ENCODE measurements at regions not wholly inside any gene's neighbourhood (a gene's known extent, or its start where the extent isn't known, plus 50 kb on each side); places are given as distances from the start of the nearest gene placed in this dataset.

GRCh38 chr3:146912241-146913015 is 307.3 kb upstream of the PLSCR5 start:
- H3K4me2 ChIP-seq (ENCODE audit: low read length) = no peak overlapping the region
- no peaks in the 10 kb centered on the region for H3F3A ChIP-seq (ENCODE audit: control insufficient read depth, insufficient read depth)
- H3K9me2 ChIP-seq (replicated peaks; ENCODE audit: control insufficient read depth, low read length) = no peaks in the 10 kb centered on the region
- H3K36me3 ChIP-seq (ENCODE audit: control insufficient read depth, low read length) = no peaks in the 10 kb centered on the region
- no peak overlapping the region for H3K27ac ChIP-seq (ENCODE audit: low read depth, low read length)
- H3K79me2 ChIP-seq (ENCODE audit: control insufficient read depth, low read length) = no peaks in the 10 kb centered on the region
- H3K4me3 ChIP-seq (ENCODE audit: low read length) = no peak overlapping the region
- H3K4me1 ChIP-seq (ENCODE audit: control insufficient read depth, low read length) = no peaks in the 10 kb centered on the region
- H4K20me1 ChIP-seq (ENCODE audit: control insufficient read depth, insufficient read depth, low read depth, low read length) = no peaks in the 10 kb centered on the region
- TF ChIP-seq EZH2phosphoT487 (IDR thresholded peaks at IDR 0.05; ENCODE audit: borderline replicate concordance, low read length) = no peak
- no peak for TF ChIP-seq CTCF (IDR thresholded peaks at IDR 0.05; ENCODE audit: low read depth, low read length, poor library complexity, severe bottlenecking)
- no peaks in the 10 kb centered on the region for H3K9me3 ChIP-seq (ENCODE audit: control insufficient read depth, insufficient read depth, low read length)
- no peaks in the 10 kb centered on the region for H3K27me3 ChIP-seq (ENCODE audit: control insufficient read depth, low read length)

- H3F3A ChIP-seq (ENCODE audit: control insufficient read depth, insufficient read depth) = no peaks in the 10 kb centered on the region
- TF ChIP-seq CTCF (IDR thresholded peaks at IDR 0.05; ENCODE audit: low read depth, low read length, poor library complexity, severe bottlenecking) = no peak
- TF ChIP-seq EZH2phosphoT487 (IDR thresholded peaks at IDR 0.05; ENCODE audit: borderline replicate concordance, low read length) = no peak
- H3K27ac ChIP-seq (ENCODE audit: low read depth, low read length) = no peak overlapping the region
- H3K9me3 ChIP-seq (ENCODE audit: control insufficient read depth, insufficient read depth, low read length) = no peaks in the 10 kb centered on the region
- no peak overlapping the region for H3K4me2 ChIP-seq (ENCODE audit: low read length)
- no peaks in the 10 kb centered on the region for H3K79me2 ChIP-seq (ENCODE audit: control insufficient read depth, low read length)
- H3K27me3 ChIP-seq (ENCODE audit: control insufficient read depth, low read length) = no peaks in the 10 kb centered on the region
- no peaks in the 10 kb centered on the region for H3K36me3 ChIP-seq (ENCODE audit: control insufficient read depth, low read length)
- no peak overlapping the region for H3K4me3 ChIP-seq (ENCODE audit: low read length)
- H4K20me1 ChIP-seq (ENCODE audit: control insufficient read depth, insufficient read depth, low read depth, low read length) = no peaks in the 10 kb centered on the region
- H3K4me1 ChIP-seq (ENCODE audit: control insufficient read depth, low read length) = no peaks in the 10 kb centered on the region
- no peaks in the 10 kb centered on the region; the same call in 1 of the 2 replicates for H3K9me2 ChIP-seq (replicated peaks; ENCODE audit: control insufficient read depth, low read length)
Measured at GRCh38 chr3:146903927-146904326, 298.8 kb upstream of the PLSCR5 start.

GRCh38 chr3:146899171-146899570 is 294.0 kb upstream of the PLSCR5 start:
- Histone ChIP-seq H3K4me1 (ENCODE audit: control insufficient read depth, low read length) (no peaks in the 10 kb centered on the region), H3K9me2 (replicated peaks; ENCODE audit: control insufficient read depth, low read length) (no peaks in the 10 kb centered on the region; the same call in 1 of the 2 replicates), H3F3A (ENCODE audit: control insufficient read depth, insufficient read depth) (no peaks in the 10 kb centered on the region), H3K79me2 (ENCODE audit: control insufficient read depth, low read length) (no peaks in the 10 kb centered on the region), H3K27ac (ENCODE audit: low read depth, low read length) (no peak overlapping the region), H3K4me2 (ENCODE audit: low read length) (no peak overlapping the region), H3K9me3 (ENCODE audit: control insufficient read depth, insufficient read depth, low read length) (no peaks in the 10 kb centered on the region), H4K20me1 (ENCODE audit: control insufficient read depth, insufficient read depth, low read depth, low read length) (no peaks in the 10 kb centered on the region), H3K27me3 (ENCODE audit: control insufficient read depth, low read length) (no peaks in the 10 kb centered on the region), H3K36me3 (ENCODE audit: control insufficient read depth, low read length) (no peaks in the 10 kb centered on the region), H3K4me3 (ENCODE audit: low read length) (no peak overlapping the region)
- no peak for TF ChIP-seq CTCF (IDR thresholded peaks at IDR 0.05; ENCODE audit: low read depth, low read length, poor library complexity, severe bottlenecking)
- no peak for TF ChIP-seq EZH2phosphoT487 (IDR thresholded peaks at IDR 0.05; ENCODE audit: borderline replicate concordance, low read length)

Measured in DOHH2 (cell line).